Type B pancreatic cell (in vitro differentiated cells): ENCODE measurements at regions not wholly inside any gene's neighbourhood (a gene's known extent, or its start where the extent isn't known, plus 50 kb on each side); places are given as distances from the start of the nearest gene placed in this dataset.

Source experiments
- DNase-seq: peaks from one replicate; pipeline ENCODE4 v3.0.0; 2021; ENCODE audit warnings: mixed read lengths; ENCODE audit not compliant: unreplicated experiment; ENCODE audit errors: extremely low spot score
- H3K27ac Mint-ChIP-seq: 2 replicates; pipeline ENCODE4 v1.8.0; 2021; ENCODE audit warnings: mild to moderate bottlenecking, mixed read lengths
- H3K27me3 Mint-ChIP-seq: 2 replicates; pipeline ENCODE4 v1.8.0; 2021; ENCODE audit warnings: mixed read lengths
- H3K36me3 Mint-ChIP-seq: 2 replicates; pipeline ENCODE4 v1.8.0; 2021; ENCODE audit warnings: mixed read lengths
- H3K4me1 Mint-ChIP-seq: one replicate; pipeline ENCODE4 v1.8.0; 2021; ENCODE audit warnings: mixed read lengths; ENCODE audit not compliant: unreplicated experiment
- H3K4me3 Mint-ChIP-seq: 2 replicates; pipeline ENCODE4 v1.8.0; 2021; ENCODE audit warnings: mild to moderate bottlenecking, mixed read lengths
- H3K9me3 Mint-ChIP-seq: 2 replicates; pipeline ENCODE4 v1.8.0; 2021; ENCODE audit warnings: mixed read lengths
- CTCF ChIP-seq: fragments of 200-600 bp; sonication (generic); conservative IDR thresholded peaks from 2 replicates; pipeline ENCODE4 v1.5.0; 2021; ENCODE audit warnings: antibody characterized with exemption, mild to moderate bottlenecking

GRCh38 chr3:68163062-68163461 lies 508.6 kb upstream of the SUCLG2 start:
- Mint-ChIP-seq H3K27me3 (peaks cover 20% of the 10 kb centered on the region), H3K36me3 (no peaks in the 10 kb centered on the region), H3K4me3 (no peak overlapping the region), H3K27ac (no peak overlapping the region), H3K9me3 (no peaks in the 10 kb centered on the region), H3K4me1 (no peaks in the 10 kb centered on the region)
- no peak for DNase-seq
- no peak for TF ChIP-seq CTCF

- TF ChIP-seq CTCF, result no peak
- Mint-ChIP-seq H3K36me3 (no peaks in the 10 kb centered on the region), H3K4me3 (no peak overlapping the region), H3K9me3 (no peaks in the 10 kb centered on the region), H3K4me1 (no peaks in the 10 kb centered on the region), H3K27me3 (peaks cover 20% of the 10 kb centered on the region), H3K27ac (no peak overlapping the region)
- DNase-seq, result no peak
These were observed 508.2 kb upstream of the SUCLG2 start for GRCh38 chr3:68162644-68163043.

DNA sequence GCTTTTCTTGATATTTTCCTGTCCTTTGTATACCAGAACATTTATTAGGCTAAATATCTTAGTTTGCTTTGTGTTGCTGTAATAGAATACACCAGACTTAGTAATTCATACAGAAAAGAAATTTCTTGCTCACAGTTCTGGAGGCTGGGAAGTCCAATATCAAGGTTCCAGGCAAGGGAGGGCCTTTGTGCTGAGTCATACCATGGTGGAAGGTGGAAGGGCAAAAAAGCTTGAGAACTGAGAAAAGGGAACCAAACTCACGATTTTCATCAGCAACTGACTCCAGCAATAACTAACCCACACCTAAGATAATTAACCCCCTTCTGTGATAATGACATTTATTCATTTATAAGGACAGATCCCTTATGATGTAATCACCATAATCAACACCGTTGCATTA lies 496.9 kb upstream of the SUCLG2 start:
- Mint-ChIP-seq H3K4me3 (no peak overlapping the region), H3K27me3 (no peaks in the 10 kb centered on the region), H3K27ac (no peak overlapping the region), H3K4me1 (no peaks in the 10 kb centered on the region), H3K9me3 (no peaks in the 10 kb centered on the region), H3K36me3 (no peaks in the 10 kb centered on the region)
- DNase-seq, result no peak
- TF ChIP-seq CTCF, result no peak

- no peak overlapping the region for H3K4me3 Mint-ChIP-seq
- no peaks in the 10 kb centered on the region for H3K9me3 Mint-ChIP-seq
These were observed 494.0 kb upstream of the SUCLG2 start for GRCh38 chr3:68148447-68148846.

DNA sequence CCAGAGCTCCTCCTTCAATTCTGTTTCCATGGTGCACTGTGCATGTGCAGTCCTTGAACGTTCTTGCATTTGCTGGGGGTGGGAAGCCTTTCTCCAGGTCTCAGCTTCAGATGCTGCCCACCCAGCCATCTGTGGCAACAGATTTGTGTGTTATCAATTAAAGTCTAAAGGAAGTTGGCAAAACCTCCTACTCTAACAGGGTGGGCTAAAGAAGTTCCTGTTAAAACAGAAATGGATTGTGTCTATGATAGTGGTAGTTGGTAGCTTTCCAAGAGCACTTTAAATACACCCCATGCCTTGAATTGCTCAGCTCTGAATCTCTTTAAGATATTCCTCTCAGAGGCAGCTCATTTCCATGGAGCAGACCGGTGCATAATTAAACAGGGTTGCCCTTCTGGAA lies 488.0 kb upstream of the SUCLG2 start:
- no peaks in the 10 kb centered on the region for H3K27me3 Mint-ChIP-seq
- H3K9me3 Mint-ChIP-seq, result no peaks in the 10 kb centered on the region
- no peak for TF ChIP-seq CTCF
- no peaks in the 10 kb centered on the region for H3K36me3 Mint-ChIP-seq
- no peak overlapping the region for H3K27ac Mint-ChIP-seq
- DNase-seq, result no peak
- H3K4me3 Mint-ChIP-seq, result no peak overlapping the region
- H3K4me1 Mint-ChIP-seq, result no peaks in the 10 kb centered on the region

More at GRCh38 chr3:68148447-68148846, 494.0 kb upstream of the SUCLG2 start:
- no peaks in the 10 kb centered on the region for H3K36me3 Mint-ChIP-seq
- H3K4me1 Mint-ChIP-seq, result no peaks in the 10 kb centered on the region
- H3K27ac Mint-ChIP-seq, result no peak overlapping the region
- no peak for TF ChIP-seq CTCF
- H3K27me3 Mint-ChIP-seq, result no peaks in the 10 kb centered on the region
- no peak for DNase-seq

DNA sequence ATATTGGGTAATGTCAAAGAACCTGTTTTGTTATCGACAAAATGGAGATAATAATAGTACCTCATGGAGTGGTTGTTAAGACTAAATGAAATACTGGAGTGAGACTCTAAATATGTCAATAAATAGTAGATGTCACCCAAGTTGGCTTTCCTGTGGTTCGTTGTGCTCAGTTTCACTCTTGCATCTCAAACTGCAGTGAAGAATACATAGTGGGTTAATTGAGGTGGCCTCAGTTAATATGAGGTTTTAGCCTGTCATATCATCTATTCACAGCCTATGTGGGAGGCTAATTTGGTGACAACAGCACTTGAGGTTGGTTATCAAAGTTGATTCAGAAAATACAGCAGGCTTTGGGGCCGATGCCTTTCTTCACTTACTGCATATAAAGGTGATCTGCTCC lies 485.5 kb upstream of the SUCLG2 start:
- no peak overlapping the region for H3K27ac Mint-ChIP-seq
- no peaks in the 10 kb centered on the region for H3K36me3 Mint-ChIP-seq
- H3K9me3 Mint-ChIP-seq, result no peaks in the 10 kb centered on the region
- DNase-seq, result no peak
- H3K4me3 Mint-ChIP-seq, result no peak overlapping the region
- peaks cover 2% of the 10 kb centered on the region for H3K4me1 Mint-ChIP-seq
- TF ChIP-seq CTCF, result no peak
- peaks cover 5% of the 10 kb centered on the region for H3K27me3 Mint-ChIP-seq
